ENCODE measurements at regions not wholly inside any gene's neighbourhood (a gene's known extent, or its start where the extent isn't known, plus 50 kb on each side); places are given as distances from the start of the nearest gene placed in this dataset.

- Histone ChIP-seq H3K27ac (ENCODE audit: low read length) (peak overlapping the region; percentile 49), H3K9ac (ENCODE audit: low read length in 2 of 2) (peak overlapping the region; percentile 85 to 97), H3K36me3 (ENCODE audit: control insufficient read depth in 2 of 2, insufficient read depth in 2 of 2, low read length in 2 of 2) (no peaks in the 10 kb centered on the region)
Measured at GRCh38 chr15:62390791-62391640, 225.9 kb upstream of the C2CD4B start.

GRCh38 chr15:62391641-62392262 lies 226.7 kb upstream of the C2CD4B start:
- H3K9me3 ChIP-seq (ENCODE audit: control insufficient read depth in 2 of 2, low read length in 2 of 2): no peaks in the 10 kb centered on the region
- peak overlapping the region; percentile 80 to 85 for H3K9ac ChIP-seq (ENCODE audit: low read length in 2 of 2)
- no peaks in the 10 kb centered on the region for H3K27me3 ChIP-seq (ENCODE audit: control insufficient read depth in 1 of 2, insufficient read depth in 2 of 2, low read length in 2 of 2)
- no peaks in the 10 kb centered on the region for H3K36me3 ChIP-seq (ENCODE audit: control insufficient read depth in 2 of 2, insufficient read depth in 2 of 2, low read length in 2 of 2)
- H3K27ac ChIP-seq (ENCODE audit: low read length): peak overlapping the region; percentile 49
- peaks cover 23% of the 10 kb centered on the region for H3K4me1 ChIP-seq (ENCODE audit: control insufficient read depth, insufficient read depth, low read length)
- peak overlapping the region; percentile 97 to 99 for H3K4me3 ChIP-seq (ENCODE audit: low read length in 2 of 2)

More at GRCh38 chr15:62390791-62391640, 225.9 kb upstream of the C2CD4B start:
- Histone ChIP-seq H3K9me3 (ENCODE audit: control insufficient read depth in 2 of 2, low read length in 2 of 2) (no peaks in the 10 kb centered on the region), H3K4me3 (ENCODE audit: low read length in 2 of 2) (peak overlapping the region; percentile 97 to 99), H3K27me3 (ENCODE audit: control insufficient read depth in 1 of 2, insufficient read depth in 2 of 2, low read length in 2 of 2) (no peaks in the 10 kb centered on the region), H3K4me1 (ENCODE audit: control insufficient read depth, insufficient read depth, low read length) (peaks cover 23% of the 10 kb centered on the region)

- H3K36me3 ChIP-seq (ENCODE audit: control insufficient read depth in 2 of 2, insufficient read depth in 2 of 2, low read length in 2 of 2): no peaks in the 10 kb centered on the region
- H3K4me3 ChIP-seq (ENCODE audit: low read length in 2 of 2): peak overlapping the region; percentile 97 to 99
- no peaks in the 10 kb centered on the region for H3K9me3 ChIP-seq (ENCODE audit: control insufficient read depth in 2 of 2, low read length in 2 of 2)
- peak overlapping the region; percentile 49 for H3K27ac ChIP-seq (ENCODE audit: low read length)
- peaks cover 23% of the 10 kb centered on the region for H3K4me1 ChIP-seq (ENCODE audit: control insufficient read depth, insufficient read depth, low read length)
- no peaks in the 10 kb centered on the region for H3K27me3 ChIP-seq (ENCODE audit: control insufficient read depth in 1 of 2, insufficient read depth in 2 of 2, low read length in 2 of 2)
- H3K9ac ChIP-seq (ENCODE audit: low read length in 2 of 2): peak overlapping the region; percentile 80 to 85
Measured at GRCh38 chr15:62392376-62392775, 227.3 kb upstream of the C2CD4B start.

GRCh38 chr15:62393196-62393595 lies 228.1 kb upstream of the C2CD4B start:
- Histone ChIP-seq H3K36me3 (ENCODE audit: control insufficient read depth in 2 of 2, insufficient read depth in 2 of 2, low read length in 2 of 2) (no peaks in the 10 kb centered on the region), H3K4me1 (ENCODE audit: control insufficient read depth, insufficient read depth, low read length) (peaks cover 23% of the 10 kb centered on the region), H3K27me3 (ENCODE audit: control insufficient read depth in 1 of 2, insufficient read depth in 2 of 2, low read length in 2 of 2) (no peaks in the 10 kb centered on the region), H3K27ac (ENCODE audit: low read length) (no peak overlapping the region), H3K4me3 (ENCODE audit: low read length in 2 of 2) (peak overlapping the region in 1 of 2 donors; percentile 97), H3K9me3 (ENCODE audit: control insufficient read depth in 2 of 2, low read length in 2 of 2) (no peaks in the 10 kb centered on the region), H3K9ac (ENCODE audit: low read length in 2 of 2) (no peak overlapping the region)

DNA sequence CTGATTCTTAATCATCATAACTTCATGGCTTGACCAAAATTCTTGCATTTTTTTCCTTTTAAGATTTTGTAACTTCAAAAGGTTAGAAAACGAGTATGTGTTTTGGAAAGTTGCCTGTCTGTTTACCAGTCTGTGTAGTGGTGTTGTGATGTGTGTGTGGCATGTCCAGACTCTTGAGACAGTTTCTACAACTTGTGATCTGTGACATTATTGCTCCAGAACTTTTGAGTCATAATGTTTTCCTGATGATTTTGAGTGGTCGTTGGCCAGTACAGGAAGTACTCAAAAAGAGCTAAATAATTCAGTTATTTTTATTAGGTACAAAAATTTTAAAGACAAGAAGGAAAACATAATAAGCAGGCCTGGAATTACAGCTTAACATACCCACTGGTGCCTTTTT lies 229.0 kb upstream of the C2CD4B start:
- Histone ChIP-seq H3K27ac (ENCODE audit: low read length) (no peak overlapping the region), H3K9ac (ENCODE audit: low read length in 2 of 2) (no peak overlapping the region), H3K36me3 (ENCODE audit: control insufficient read depth in 2 of 2, insufficient read depth in 2 of 2, low read length in 2 of 2) (no peaks in the 10 kb centered on the region), H3K4me3 (ENCODE audit: low read length in 2 of 2) (no peak overlapping the region), H3K27me3 (ENCODE audit: control insufficient read depth in 1 of 2, insufficient read depth in 2 of 2, low read length in 2 of 2) (no peaks in the 10 kb centered on the region), H3K9me3 (ENCODE audit: control insufficient read depth in 2 of 2, low read length in 2 of 2) (no peaks in the 10 kb centered on the region), H3K4me1 (ENCODE audit: control insufficient read depth, insufficient read depth, low read length) (peaks cover 23% of the 10 kb centered on the region)

GRCh38 chr15:62400778-62401177 lies 235.7 kb upstream of the C2CD4B start:
- H3K27ac ChIP-seq (ENCODE audit: low read length): no peak overlapping the region
- H3K9ac ChIP-seq (ENCODE audit: low read length in 2 of 2): no peak overlapping the region
- H3K36me3 ChIP-seq (ENCODE audit: control insufficient read depth in 2 of 2, insufficient read depth in 2 of 2, low read length in 2 of 2): no peaks in the 10 kb centered on the region
- no peak overlapping the region for H3K4me3 ChIP-seq (ENCODE audit: low read length in 2 of 2)
- H3K9me3 ChIP-seq (ENCODE audit: control insufficient read depth in 2 of 2, low read length in 2 of 2): no peaks in the 10 kb centered on the region
- no peaks in the 10 kb centered on the region for H3K27me3 ChIP-seq (ENCODE audit: control insufficient read depth in 1 of 2, insufficient read depth in 2 of 2, low read length in 2 of 2)
- H3K4me1 ChIP-seq (ENCODE audit: control insufficient read depth, insufficient read depth, low read length): peaks cover 24% of the 10 kb centered on the region

GRCh38 chr15:62402687-62403086 lies 237.6 kb upstream of the C2CD4B start:
- H3K9me3 ChIP-seq (ENCODE audit: control insufficient read depth in 2 of 2, low read length in 2 of 2): no peaks in the 10 kb centered on the region
- no peaks in the 10 kb centered on the region for H3K27me3 ChIP-seq (ENCODE audit: control insufficient read depth in 1 of 2, insufficient read depth in 2 of 2, low read length in 2 of 2)
- H3K4me1 ChIP-seq (ENCODE audit: control insufficient read depth, insufficient read depth, low read length): peaks cover 24% of the 10 kb centered on the region
- no peak overlapping the region for H3K27ac ChIP-seq (ENCODE audit: low read length)
- H3K4me3 ChIP-seq (ENCODE audit: low read length in 2 of 2): no peak overlapping the region
- no peaks in the 10 kb centered on the region for H3K36me3 ChIP-seq (ENCODE audit: control insufficient read depth in 2 of 2, insufficient read depth in 2 of 2, low read length in 2 of 2)
- no peak overlapping the region for H3K9ac ChIP-seq (ENCODE audit: low read length in 2 of 2)

DNA sequence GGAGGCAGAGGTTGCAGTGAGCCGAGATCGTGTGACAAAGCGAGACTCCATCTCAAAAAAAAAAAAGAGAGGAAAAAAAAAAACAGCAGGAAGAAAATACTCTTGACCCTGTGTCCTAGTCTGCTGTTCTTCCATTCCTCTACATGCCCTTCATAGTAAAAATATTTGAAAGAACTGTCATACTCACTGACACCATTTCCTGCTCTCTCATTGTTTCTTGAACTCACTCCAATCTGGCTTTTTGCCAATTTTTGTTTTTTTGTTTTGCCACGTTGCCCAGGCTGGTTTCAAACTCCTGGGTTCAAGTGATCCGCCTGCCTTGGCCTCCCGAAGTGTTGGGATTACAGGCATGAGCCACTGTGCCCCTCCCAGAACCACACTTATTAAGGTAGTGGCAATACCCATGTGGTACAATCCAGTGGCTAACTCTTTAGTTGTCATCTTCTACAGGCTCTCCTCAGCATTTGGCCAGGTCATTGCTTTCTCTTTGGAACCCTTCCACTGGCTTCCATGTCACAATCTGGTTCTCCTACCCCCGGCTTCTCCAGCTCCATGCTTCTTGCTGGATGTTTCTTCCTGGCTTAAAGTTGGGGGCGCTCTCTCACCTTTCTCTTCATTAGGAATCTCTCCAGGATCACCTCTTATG lies 238.2 kb upstream of the C2CD4B start:
- H3K9me3 ChIP-seq (ENCODE audit: control insufficient read depth in 2 of 2, low read length in 2 of 2): no peaks in the 10 kb centered on the region
- no peak overlapping the region for H3K27ac ChIP-seq (ENCODE audit: low read length)
- no peaks in the 10 kb centered on the region for H3K27me3 ChIP-seq (ENCODE audit: control insufficient read depth in 1 of 2, insufficient read depth in 2 of 2, low read length in 2 of 2)
- H3K4me3 ChIP-seq (ENCODE audit: low read length in 2 of 2): no peak overlapping the region
- no peak overlapping the region for H3K9ac ChIP-seq (ENCODE audit: low read length in 2 of 2)
- H3K4me1 ChIP-seq (ENCODE audit: control insufficient read depth, insufficient read depth, low read length): peaks cover 24% of the 10 kb centered on the region
- H3K36me3 ChIP-seq (ENCODE audit: control insufficient read depth in 2 of 2, insufficient read depth in 2 of 2, low read length in 2 of 2): no peaks in the 10 kb centered on the region

DNA sequence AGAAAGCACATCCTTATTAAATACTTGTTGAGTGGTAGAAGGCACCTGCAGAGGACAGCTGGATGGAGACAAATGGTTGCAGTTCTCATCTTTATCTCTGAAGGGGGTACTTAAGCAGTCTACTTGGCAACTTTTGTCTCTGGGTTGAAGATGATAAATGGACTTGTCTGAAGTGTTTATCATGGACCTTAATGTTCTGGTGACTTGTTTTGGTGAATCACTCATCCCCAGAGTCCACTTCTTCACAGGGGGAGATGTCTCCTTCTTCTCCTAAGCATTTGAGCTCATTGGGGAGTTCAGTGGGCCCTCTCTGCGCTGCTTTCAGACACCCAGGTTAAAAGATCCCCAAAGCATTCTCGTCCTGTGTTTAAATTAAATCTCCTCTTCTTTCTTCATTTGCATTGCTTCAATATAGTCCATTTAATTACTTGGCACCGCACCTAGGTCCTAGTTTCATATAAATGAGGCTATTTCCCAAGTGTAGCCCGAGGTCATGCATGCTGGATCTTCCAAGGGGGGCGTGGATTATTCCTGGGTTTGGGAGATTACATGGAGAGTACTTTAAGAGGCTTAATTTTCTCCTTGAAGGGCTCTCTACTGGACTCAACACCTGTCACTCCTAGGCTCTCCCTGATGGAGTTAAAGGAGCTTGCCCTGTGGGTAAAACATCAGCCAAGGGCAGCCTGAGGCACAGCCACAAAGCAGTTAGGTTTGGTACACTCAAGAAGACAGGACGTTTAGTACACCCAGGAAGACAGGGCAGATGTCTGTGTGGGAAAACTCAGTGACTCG lies 239.3 kb upstream of the C2CD4B start:
- Histone ChIP-seq H3K4me1 (ENCODE audit: control insufficient read depth, insufficient read depth, low read length) (peaks cover 24% of the 10 kb centered on the region), H3K4me3 (ENCODE audit: low read length in 2 of 2) (no peak overlapping the region), H3K9ac (ENCODE audit: low read length in 2 of 2) (no peak overlapping the region), H3K27me3 (ENCODE audit: control insufficient read depth in 1 of 2, insufficient read depth in 2 of 2, low read length in 2 of 2) (no peaks in the 10 kb centered on the region), H3K36me3 (ENCODE audit: control insufficient read depth in 2 of 2, insufficient read depth in 2 of 2, low read length in 2 of 2) (no peaks in the 10 kb centered on the region), H3K9me3 (ENCODE audit: control insufficient read depth in 2 of 2, low read length in 2 of 2) (no peaks in the 10 kb centered on the region), H3K27ac (ENCODE audit: low read length) (no peak overlapping the region)

GRCh38 chr15:62406305-62406891 lies 241.3 kb upstream of the C2CD4B start:
- Histone ChIP-seq H3K9me3 (ENCODE audit: control insufficient read depth in 2 of 2, low read length in 2 of 2) (no peaks in the 10 kb centered on the region), H3K27me3 (ENCODE audit: control insufficient read depth in 1 of 2, insufficient read depth in 2 of 2, low read length in 2 of 2) (no peaks in the 10 kb centered on the region), H3K9ac (ENCODE audit: low read length in 2 of 2) (no peak overlapping the region), H3K4me1 (ENCODE audit: control insufficient read depth, insufficient read depth, low read length) (peaks cover 24% of the 10 kb centered on the region), H3K27ac (ENCODE audit: low read length) (no peak overlapping the region), H3K36me3 (ENCODE audit: control insufficient read depth in 2 of 2, insufficient read depth in 2 of 2, low read length in 2 of 2) (no peaks in the 10 kb centered on the region), H3K4me3 (ENCODE audit: low read length in 2 of 2) (no peak overlapping the region)

Measured in stomach smooth muscle (tissue), 2 donors.